ENCODE measurements at regions not wholly inside any gene's neighbourhood (a gene's known extent, or its start where the extent isn't known, plus 50 kb on each side); places are given as distances from the start of the nearest gene placed in this dataset.

- ChIA-PET CTCF (no interaction called here), POLR2A (no interaction called here)
- DNase-seq, result no peak
- Mint-ChIP-seq H3K4me1 (ENCODE audit: low read depth, unreplicated experiment) (peaks cover 6% of the 10 kb centered on the region), H3K27me3 (ENCODE audit: insufficient read depth, unreplicated experiment) (peaks cover 16% of the 10 kb centered on the region), H3K36me3 (ENCODE audit: insufficient read depth, unreplicated experiment) (no peaks in the 10 kb centered on the region), H3K4me3 (ENCODE audit: unreplicated experiment) (no peak overlapping the region), H3K9me3 (ENCODE audit: unreplicated experiment) (no peaks in the 10 kb centered on the region), H3K27ac (ENCODE audit: unreplicated experiment) (no peak overlapping the region)
- Histone ChIP-seq H3K9me3 (no peaks in the 10 kb centered on the region), H3K4me1 (no peaks in the 10 kb centered on the region), H3K36me3 (ENCODE audit: control insufficient read depth, insufficient read depth, low read length) (no peaks in the 10 kb centered on the region), H3K27me3 (replicated peaks; ENCODE audit: control insufficient read depth, insufficient read depth, low read length) (no peaks in the 10 kb centered on the region), H3K4me3 (ENCODE audit: low read depth, low read length) (no peak overlapping the region)
- no TSS peak for BruUV-seq (replicated peaks)
- intact Hi-C loops (cut with micrococcal nuclease; ENCODE audit: unreplicated experiment), result no loop called here
- TF ChIP-seq CTCF (IDR thresholded peaks at IDR 0.05; ENCODE audit: insufficient read depth in 1 of 2, low read depth in 1 of 2, low read length in 1 of 2, severe bottlenecking in 1 of 2, unreplicated experiment in 1 of 2), result no peak
Observed at GRCh38 chr21:16532840-16533239, 803.1 kb downstream of the USP25 start.

- POLR2A ChIA-PET, result no interaction called here
- no peaks in the 10 kb centered on the region for H3K4me1 ChIP-seq
- no peaks in the 10 kb centered on the region for H3K9me3 Mint-ChIP-seq (ENCODE audit: unreplicated experiment)
- BruUV-seq (replicated peaks), result no TSS peak
- H3K36me3 Mint-ChIP-seq (ENCODE audit: insufficient read depth, unreplicated experiment), result no peaks in the 10 kb centered on the region
- no peak overlapping the region for H3K4me3 Mint-ChIP-seq (ENCODE audit: unreplicated experiment)
- H3K27me3 Mint-ChIP-seq (ENCODE audit: insufficient read depth, unreplicated experiment), result peaks cover 16% of the 10 kb centered on the region
- H3K9me3 ChIP-seq, result no peaks in the 10 kb centered on the region
- no peak for TF ChIP-seq CTCF (IDR thresholded peaks at IDR 0.05; ENCODE audit: insufficient read depth in 1 of 2, low read depth in 1 of 2, low read length in 1 of 2, severe bottlenecking in 1 of 2, unreplicated experiment in 1 of 2)
- CTCF ChIA-PET, result no interaction called here
- peaks cover 6% of the 10 kb centered on the region for H3K4me1 Mint-ChIP-seq (ENCODE audit: low read depth, unreplicated experiment)
- no peaks in the 10 kb centered on the region for H3K27me3 ChIP-seq (replicated peaks; ENCODE audit: control insufficient read depth, insufficient read depth, low read length)
- intact Hi-C loops (cut with micrococcal nuclease; ENCODE audit: unreplicated experiment), result no loop called here
- no peak overlapping the region for H3K27ac Mint-ChIP-seq (ENCODE audit: unreplicated experiment)
- no peak for DNase-seq
- H3K4me3 ChIP-seq (ENCODE audit: low read depth, low read length), result no peak overlapping the region
- H3K36me3 ChIP-seq (ENCODE audit: control insufficient read depth, insufficient read depth, low read length), result no peaks in the 10 kb centered on the region
Observed at GRCh38 chr21:16533692-16534407, 804.1 kb downstream of the USP25 start.

GRCh38 chr21:16534408-16535101 is 804.8 kb downstream of the USP25 start:
- no peaks in the 10 kb centered on the region for H3K4me1 ChIP-seq
- POLR2A ChIA-PET, result no interaction called here
- no peaks in the 10 kb centered on the region for H3K27me3 ChIP-seq (replicated peaks; ENCODE audit: control insufficient read depth, insufficient read depth, low read length)
- Mint-ChIP-seq H3K27me3 (ENCODE audit: insufficient read depth, unreplicated experiment) (peaks cover 16% of the 10 kb centered on the region), H3K4me1 (ENCODE audit: low read depth, unreplicated experiment) (peaks cover 6% of the 10 kb centered on the region), H3K36me3 (ENCODE audit: insufficient read depth, unreplicated experiment) (no peaks in the 10 kb centered on the region), H3K27ac (ENCODE audit: unreplicated experiment) (no peak overlapping the region), H3K9me3 (ENCODE audit: unreplicated experiment) (no peaks in the 10 kb centered on the region), H3K4me3 (ENCODE audit: unreplicated experiment) (no peak overlapping the region)
- H3K36me3 ChIP-seq (ENCODE audit: control insufficient read depth, insufficient read depth, low read length), result no peaks in the 10 kb centered on the region
- H3K9me3 ChIP-seq, result no peaks in the 10 kb centered on the region
- BruUV-seq (replicated peaks), result no TSS peak
- intact Hi-C loops (cut with micrococcal nuclease; ENCODE audit: unreplicated experiment), result no loop called here
- H3K4me3 ChIP-seq (ENCODE audit: low read depth, low read length), result no peak overlapping the region
- no peak for DNase-seq
- CTCF ChIA-PET, result no interaction called here
- TF ChIP-seq CTCF (IDR thresholded peaks at IDR 0.05; ENCODE audit: insufficient read depth in 1 of 2, low read depth in 1 of 2, low read length in 1 of 2, severe bottlenecking in 1 of 2, unreplicated experiment in 1 of 2), result no peak
